Activated CD4-positive, alpha-beta T cell treated with anti-CD3 and anti-CD28 coated beads, Interleukin-2, Interleukin-4, amounts not matched to agents 100 ng/mL and 50 ng/mL, durations not matched to agents 16 hours and 8 hours (primary cell): ENCODE measurements at regions not wholly inside any gene's neighbourhood (a gene's known extent, or its start where the extent isn't known, plus 50 kb on each side); places are given as distances from the start of the nearest gene placed in this dataset.
A peak's percentile ranks its signal among the peaks of the same experiment; 100 is the strongest.
"Not testable (repeated sequence)": the region's sequence is repeated elsewhere in the genome, so short reads cannot be mapped to it uniquely, and the experiment has no call there.

Experiments
- DNase-seq: peaks from one replicate; pipeline ENCODE4 v3.0.0-alpha.2; 2020; ENCODE audit warnings: low spot score

GRCh38 chr15:70246623-70247220, 149.0 kb upstream of the TLE3 start:
- no peak for DNase-seq

GRCh38 chr15:70245932-70246622, 148.4 kb upstream of the TLE3 start:
- no peak for DNase-seq

- no peak for DNase-seq
Observed at GRCh38 chr15:70244978-70245542, 147.3 kb upstream of the TLE3 start.

GRCh38 chr15:70243686-70244540, 146.2 kb upstream of the TLE3 start:
- DNase-seq: no peak

GRCh38 chr15:70242951-70243685, 145.4 kb upstream of the TLE3 start:
- no peak for DNase-seq

GRCh38 chr15:70241561-70242320, 144.0 kb upstream of the TLE3 start:
- DNase-seq: no peak

GRCh38 chr15:70240820-70241430, 143.2 kb upstream of the TLE3 start:
- no peak for DNase-seq

- no peak for DNase-seq
Observed at GRCh38 chr15:70240082-70240481, 142.4 kb upstream of the TLE3 start.

- no peak for DNase-seq
Observed at GRCh38 chr15:70238917-70239316, 141.2 kb upstream of the TLE3 start.

GRCh38 chr15:70237626-70238025, 139.9 kb upstream of the TLE3 start:
- no peak for DNase-seq

GRCh38 chr15:70236341-70237086, 138.8 kb upstream of the TLE3 start:
- DNase-seq: peak; percentile 34

- DNase-seq: no peak
Observed at GRCh38 chr15:70235347-70235746, 137.6 kb upstream of the TLE3 start.

GRCh38 chr15:70234256-70234905, 136.7 kb upstream of the TLE3 start:
- DNase-seq: peak; percentile 11

- DNase-seq: no peak
Observed at GRCh38 chr15:70231484-70231883, 133.8 kb upstream of the TLE3 start.

GRCh38 chr15:70227918-70228317, 130.2 kb upstream of the TLE3 start:
- not testable (repeated sequence) for DNase-seq

GRCh38 chr15:70227147-70227546, 129.4 kb upstream of the TLE3 start:
- no peak for DNase-seq

GRCh38 chr15:70226337-70226980, 128.7 kb upstream of the TLE3 start:
- no peak for DNase-seq

- no peak for DNase-seq
Observed at GRCh38 chr15:70225416-70225815, 127.7 kb upstream of the TLE3 start.

GRCh38 chr15:70222606-70223005, 124.9 kb upstream of the TLE3 start:
- DNase-seq: no peak
